Activated CD8-positive, alpha-beta T cell treated with anti-CD3 and anti-CD28 coated beads for 36 hours (primary cell): ENCODE measurements at regions not wholly inside any gene's neighbourhood (a gene's known extent, or its start where the extent isn't known, plus 50 kb on each side); places are given as distances from the start of the nearest gene placed in this dataset.

Experiments used
- ATAC-seq: fragments of 200-7000 bp; cut with Tn5 transposase; one replicate; pipeline ENCODE4 v1.10.0; 2021; ENCODE audit warnings: mild to moderate bottlenecking, moderate library complexity
- CTCF ChIA-PET: fragments of 350-600 bp; sonication (Branson Sonifier 250); formaldehyde crosslinking; loops from one replicate; lab custom pipeline; 2021; ENCODE audit warnings: antibody characterized with exemption; lab: Charles Lee
- POLR2A ChIA-PET: fragments of 350-600 bp; sonication (Branson Sonifier 250); formaldehyde crosslinking; loops from one replicate; lab custom pipeline; 2021; ENCODE audit warnings: antibody characterized with exemption; lab: Charles Lee
- DNase-seq: peaks from one replicate; pipeline ENCODE4 v3.0.0-alpha.2; 2020
- H3K27ac Mint-ChIP-seq: one replicate; pipeline ENCODE4 v1.8.0; 2021; ENCODE audit warnings: mild to moderate bottlenecking, mixed read lengths
- H3K27me3 Mint-ChIP-seq: one replicate; pipeline ENCODE4 v1.8.0; 2021; ENCODE audit warnings: mixed read lengths
- H3K36me3 Mint-ChIP-seq: one replicate; pipeline ENCODE4 v1.8.0; 2021; ENCODE audit warnings: low read depth, mixed read lengths
- H3K4me1 Mint-ChIP-seq: one replicate; pipeline ENCODE4 v1.8.0; 2021; ENCODE audit warnings: low read depth, mixed read lengths
- H3K4me3 Mint-ChIP-seq: one replicate; pipeline ENCODE4 v1.8.0; 2021; ENCODE audit warnings: mild to moderate bottlenecking, moderate library complexity, mixed read lengths
- H3K9me3 Mint-ChIP-seq: one replicate; pipeline ENCODE4 v1.8.0; 2021; ENCODE audit warnings: mixed read lengths
- intact Hi-C: fragments of 100-400 bp; cut with micrococcal nuclease; formaldehyde crosslinking; loops from one replicate; pipeline ENCODE4 v1.10.0; 2022
- TF ChIP-seq, protein P1 (sequence below): fragments of 200-600 bp; IDR thresholded peaks from one replicate; pipeline ENCODE4 v1.8.0; 2022; ENCODE audit warnings: antibody characterized with exemption, mild to moderate bottlenecking

GRCh38 chr9:107613321-107613720 is 123.8 kb upstream of the KLF4 start:
- Mint-ChIP-seq H3K27ac (no peak overlapping the region), H3K4me3 (no peak overlapping the region), H3K9me3 (no peaks in the 10 kb centered on the region), H3K36me3 (no peaks in the 10 kb centered on the region), H3K27me3 (no peaks in the 10 kb centered on the region), H3K4me1 (no peaks in the 10 kb centered on the region)
- intact Hi-C loops = no loop called here
- DNase-seq (no peak), ATAC-seq (no peak)
- POLR2A ChIA-PET = no interaction called here
- CTCF ChIA-PET = no interaction called here
- TF ChIP-seq, protein P1, sequence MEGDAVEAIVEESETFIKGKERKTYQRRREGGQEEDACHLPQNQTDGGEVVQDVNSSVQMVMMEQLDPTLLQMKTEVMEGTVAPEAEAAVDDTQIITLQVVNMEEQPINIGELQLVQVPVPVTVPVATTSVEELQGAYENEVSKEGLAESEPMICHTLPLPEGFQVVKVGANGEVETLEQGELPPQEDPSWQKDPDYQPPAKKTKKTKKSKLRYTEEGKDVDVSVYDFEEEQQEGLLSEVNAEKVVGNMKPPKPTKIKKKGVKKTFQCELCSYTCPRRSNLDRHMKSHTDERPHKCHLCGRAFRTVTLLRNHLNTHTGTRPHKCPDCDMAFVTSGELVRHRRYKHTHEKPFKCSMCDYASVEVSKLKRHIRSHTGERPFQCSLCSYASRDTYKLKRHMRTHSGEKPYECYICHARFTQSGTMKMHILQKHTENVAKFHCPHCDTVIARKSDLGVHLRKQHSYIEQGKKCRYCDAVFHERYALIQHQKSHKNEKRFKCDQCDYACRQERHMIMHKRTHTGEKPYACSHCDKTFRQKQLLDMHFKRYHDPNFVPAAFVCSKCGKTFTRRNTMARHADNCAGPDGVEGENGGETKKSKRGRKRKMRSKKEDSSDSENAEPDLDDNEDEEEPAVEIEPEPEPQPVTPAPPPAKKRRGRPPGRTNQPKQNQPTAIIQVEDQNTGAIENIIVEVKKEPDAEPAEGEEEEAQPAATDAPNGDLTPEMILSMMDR = no peak

- Mint-ChIP-seq H3K27me3 (no peaks in the 10 kb centered on the region), H3K4me1 (no peaks in the 10 kb centered on the region), H3K36me3 (no peaks in the 10 kb centered on the region), H3K9me3 (no peaks in the 10 kb centered on the region), H3K27ac (no peak overlapping the region), H3K4me3 (no peak overlapping the region)
- ATAC-seq (no peak), DNase-seq (no peak)
- TF ChIP-seq, protein P1 = no peak
- intact Hi-C loops = no loop called here
- ChIA-PET CTCF (no interaction called here), POLR2A (no interaction called here)
Measured at GRCh38 chr9:107612136-107612535, 122.6 kb upstream of the KLF4 start.

DNA sequence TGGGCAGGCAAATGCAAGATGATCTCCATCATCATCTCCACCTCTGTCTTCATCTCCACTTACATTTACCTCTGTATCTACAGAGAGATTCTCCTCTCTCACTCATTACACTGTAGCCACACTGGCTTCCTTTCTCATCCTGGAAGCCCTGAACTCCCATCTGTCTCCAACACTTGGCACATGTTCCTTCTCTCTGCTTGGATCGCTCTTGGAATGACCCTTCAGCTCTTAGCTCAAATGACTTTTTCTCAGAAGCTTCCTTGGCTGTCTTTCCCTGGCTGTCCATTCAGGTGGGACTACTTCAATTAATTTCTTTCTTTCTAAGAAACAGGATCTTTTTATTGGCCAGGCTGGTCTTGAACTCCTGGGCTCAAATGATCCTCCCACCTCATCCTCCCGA is 120.0 kb upstream of the KLF4 start:
- no peak overlapping the region for H3K4me3 Mint-ChIP-seq
- no peaks in the 10 kb centered on the region for H3K36me3 Mint-ChIP-seq
- DNase-seq (no peak), ATAC-seq (no peak)
- TF ChIP-seq, protein P1 = no peak
- ChIA-PET CTCF (no interaction called here), POLR2A (no interaction called here)
- H3K4me1 Mint-ChIP-seq = no peaks in the 10 kb centered on the region
- no peaks in the 10 kb centered on the region for H3K27me3 Mint-ChIP-seq
- intact Hi-C loops = no loop called here
- no peak overlapping the region for H3K27ac Mint-ChIP-seq
- no peaks in the 10 kb centered on the region for H3K9me3 Mint-ChIP-seq

DNA sequence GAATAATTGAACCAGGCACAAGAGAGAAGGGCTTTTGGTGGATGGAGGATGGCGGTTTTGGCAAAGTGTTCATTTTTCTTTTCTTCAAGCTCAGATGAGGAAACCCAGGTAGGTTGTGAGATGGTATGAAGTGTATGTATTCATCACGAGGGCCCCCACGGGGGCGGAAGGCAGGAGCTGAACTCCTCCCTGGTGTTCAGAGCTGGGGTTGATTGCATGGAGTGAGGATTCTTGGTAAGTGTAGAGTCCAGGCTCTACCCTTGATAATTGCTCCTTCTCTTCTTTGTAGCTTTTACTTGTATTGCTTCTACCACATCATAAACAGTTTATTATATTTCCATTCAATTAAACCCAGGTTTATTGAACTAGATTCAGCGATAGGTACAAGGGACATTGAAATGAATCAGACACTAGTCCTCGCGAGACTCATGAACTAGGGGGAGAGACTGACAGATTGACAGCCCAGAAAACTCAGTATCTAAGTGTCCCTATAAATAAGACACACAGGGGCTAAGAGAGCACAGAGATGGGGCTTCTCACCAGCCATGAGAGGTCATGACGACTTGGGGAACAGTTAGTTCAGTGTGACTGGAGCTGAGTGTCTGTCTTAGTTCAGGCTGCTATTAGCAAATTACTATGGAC is 116.7 kb upstream of the KLF4 start:
- DNase-seq = no peak
- ChIA-PET POLR2A (no interaction called here), CTCF (no interaction called here)
- no peak for ATAC-seq
- Mint-ChIP-seq H3K9me3 (no peaks in the 10 kb centered on the region), H3K4me1 (no peaks in the 10 kb centered on the region), H3K27me3 (no peaks in the 10 kb centered on the region), H3K4me3 (no peak overlapping the region), H3K27ac (no peak overlapping the region), H3K36me3 (no peaks in the 10 kb centered on the region)
- TF ChIP-seq, protein P1 = no peak
- intact Hi-C loops = no loop called here

DNA sequence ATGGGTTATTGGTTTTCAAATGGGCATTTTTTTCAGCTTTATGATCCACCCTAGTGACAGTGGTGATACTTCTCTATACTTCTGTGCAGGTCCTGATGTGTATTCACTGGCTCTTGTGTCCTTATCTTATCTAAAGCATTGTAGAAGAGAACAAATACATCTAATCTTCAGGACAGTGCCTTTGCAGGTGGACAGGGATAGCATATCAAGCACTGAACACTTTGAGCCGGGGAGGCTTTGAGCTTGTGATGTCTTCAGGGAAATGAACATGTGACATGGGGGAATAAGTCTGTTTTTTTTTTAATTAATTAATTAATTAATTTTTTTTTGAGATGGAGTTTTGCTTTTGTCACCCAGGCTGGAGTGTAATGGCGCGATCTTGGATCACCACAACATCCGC is 115.5 kb upstream of the KLF4 start:
- POLR2A ChIA-PET = no interaction called here
- CTCF ChIA-PET = no interaction called here
- TF ChIP-seq, protein P1 = no peak
- ATAC-seq (no peak), DNase-seq (no peak)
- H3K9me3 Mint-ChIP-seq = no peaks in the 10 kb centered on the region
- H3K27ac Mint-ChIP-seq = no peak overlapping the region
- intact Hi-C loops = no loop called here
- no peak overlapping the region for H3K4me3 Mint-ChIP-seq
- H3K36me3 Mint-ChIP-seq = no peaks in the 10 kb centered on the region
- H3K4me1 Mint-ChIP-seq = no peaks in the 10 kb centered on the region
- H3K27me3 Mint-ChIP-seq = no peaks in the 10 kb centered on the region
